A549 (cell line): ENCODE measurements at regions not wholly inside any gene's neighbourhood (a gene's known extent, or its start where the extent isn't known, plus 50 kb on each side); places are given as distances from the start of the nearest gene placed in this dataset.

Experiments used
- ATAC-seq, 2 experiments: fragments of 200-7000 bp in 1 of 2; fragments of >200 bp in 1 of 2; cut with Nextera tagmentation in 1 of 2; cut with Tn5 transposase in 1 of 2; 3 replicates each; pipeline versions ENCODE4 v1.8.0 to v1.9.1; 2018 to 2020; ENCODE audit warnings: mild to moderate bottlenecking in 1 of 2, moderate library complexity in 1 of 2
- CTCF ChIA-PET: fragments of 300-600 bp; sonication (Branson Sonifier 250); formaldehyde crosslinking; extraction: SDS; loops from one replicate; lab custom pipeline; 2021; ENCODE audit warnings: antibody characterized with exemption, inconsistent platforms; lab: Yijun Ruan, JAX
- POLR2A ChIA-PET: fragments of 350-600 bp; formaldehyde crosslinking; extraction: SDS; loops from one replicate; lab custom pipeline; 2021; ENCODE audit warnings: antibody characterized with exemption, inconsistent platforms; lab: Yijun Ruan, JAX
- DNase-seq, 2 experiments: peaks; one replicate each; pipeline versions ENCODE4 v3.0.0 to v3.0.0-alpha.2; 2011 to 2016; ENCODE audit warnings: low read depth in 1 of 2, low spot score in 1 of 2
- FAIRE-seq: peaks from 2 replicates; lab custom pipeline; 2011; peaks lifted over from hg19 to GRCh38; lab: Jason Lieb, UNC
- H3K27ac ChIP-seq, 2 experiments: fragments of >200 bp; sonication (Bioruptor Twin); formaldehyde crosslinking; 3 replicates each; pipeline ENCODE4 v1.5.1; 2016 to 2017
- H3K4me1 ChIP-seq: fragments of >200 bp; sonication (Bioruptor Twin); formaldehyde crosslinking; 3 replicates; pipeline ENCODE4 v1.6.1; 2016
- H3K4me2 ChIP-seq: fragments of >200 bp; sonication (Bioruptor Twin); formaldehyde crosslinking; 3 replicates; pipeline ENCODE4 v1.6.1; 2016
- H3K4me3 ChIP-seq: fragments of >200 bp; sonication (Bioruptor Twin); formaldehyde crosslinking; 3 replicates; pipeline ENCODE4 v1.5.1; 2016
- H3K9me3 ChIP-seq: fragments of >200 bp; sonication (Bioruptor Twin); formaldehyde crosslinking; 3 replicates; pipeline ENCODE4 v1.6.1; 2016
- CEBPB ChIP-seq, 2 experiments: fragments of >200 bp in 1 of 2; sonication (Bioruptor Twin) in 1 of 2; formaldehyde crosslinking in 1 of 2; IDR thresholded peaks; 2 replicates each; pipeline ENCODE4 v1.6.1; 2012 to 2016
- CHD4 ChIP-seq: fragments of 200-600 bp; sonication (generic); IDR thresholded peaks from 2 replicates; pipeline ENCODE4 v1.6.1; 2016; ENCODE audit warnings: antibody characterized with exemption, mild to moderate bottlenecking, borderline replicate concordance
- EP300 ChIP-seq, 2 experiments: fragments of >200 bp; sonication (Bioruptor Twin); formaldehyde crosslinking; IDR thresholded peaks; 2 replicates in 1 of 2; 3 replicates in 1 of 2; pipeline ENCODE4 v1.6.1; 2016 to 2017
- ESRRA ChIP-seq: fragments of 150-350 bp; IDR thresholded peaks from 2 replicates; pipeline ENCODE4 v1.6.1; 2014; ENCODE audit warnings: mild to moderate bottlenecking, low read length, borderline replicate concordance
- HMGXB4 ChIP-seq: fragments of 250-450 bp; sonication (Bioruptor Pico); IDR thresholded peaks from 2 replicates; pipeline ENCODE4 v1.5.0; 2021; ENCODE audit warnings: mild to moderate bottlenecking, moderate library complexity, borderline replicate concordance
- HOXB13 ChIP-seq: fragments of 250-450 bp; sonication (Bioruptor Pico); IDR thresholded peaks from 2 replicates; pipeline ENCODE4 v1.5.0; 2020; ENCODE audit warnings: low read depth, mild to moderate bottlenecking, moderate library complexity
- JUN ChIP-seq, 2 experiments: fragments of >200 bp; sonication (Bioruptor Twin); formaldehyde crosslinking; IDR thresholded peaks; 2 replicates in 1 of 2; 3 replicates in 1 of 2; pipeline ENCODE4 v1.6.1; 2016 to 2017
- KDM1A ChIP-seq: fragments of 200-600 bp; sonication (generic); IDR thresholded peaks from 2 replicates; pipeline ENCODE4 v1.6.1; 2016; ENCODE audit warnings: low read depth, mild to moderate bottlenecking
- KDM5A ChIP-seq: fragments of 200-600 bp; sonication (generic); IDR thresholded peaks from 2 replicates; pipeline ENCODE4 v1.6.1; 2016; ENCODE audit warnings: antibody characterized with exemption, mild to moderate bottlenecking
- MYC ChIP-seq: IDR thresholded peaks from 2 replicates; pipeline ENCODE4 v1.6.1; 2012; ENCODE audit warnings: mild to moderate bottlenecking, inconsistent platforms, low read length, improper control_type of control experiment, borderline replicate concordance
- RARB ChIP-seq: fragments of 250-450 bp; sonication (Bioruptor Pico); IDR thresholded peaks from 2 replicates; pipeline ENCODE4 v1.8.0; 2021; ENCODE audit warnings: mild to moderate bottlenecking, moderate library complexity
- RFX5 ChIP-seq: fragments of 450-650 bp; IDR thresholded peaks from 2 replicates; pipeline ENCODE4 v1.7.1; 2014; ENCODE audit warnings: antibody characterized with exemption, mild to moderate bottlenecking, moderate library complexity
- SMC3 ChIP-seq: fragments of >200 bp; sonication (Bioruptor Twin); formaldehyde crosslinking; IDR thresholded peaks from 3 replicates; pipeline ENCODE4 v1.6.1; 2018; ENCODE audit warnings: inconsistent platforms
- SREBF2 ChIP-seq: fragments of 450-650 bp; IDR thresholded peaks from 2 replicates; pipeline ENCODE4 v1.6.1; 2014; ENCODE audit warnings: mild to moderate bottlenecking, moderate library complexity
- TP53 ChIP-seq: fragments of 250-450 bp; sonication (Bioruptor Pico); IDR thresholded peaks from 2 replicates; pipeline ENCODE4 v1.5.0; 2021; ENCODE audit warnings: mild to moderate bottlenecking, moderate library complexity
- ZSCAN20 ChIP-seq: fragments of 250-450 bp; sonication (Bioruptor Pico); IDR thresholded peaks from 2 replicates; pipeline ENCODE4 v1.8.0; 2022; ENCODE audit warnings: mild to moderate bottlenecking, moderate library complexity
- WGBS: methylation state at CpG from one replicate; pipeline ENCODE4 v1.1.6; 2017; ENCODE audit errors: missing lambda C conversion rate; 5-methylcytosine and 5-hydroxymethylcytosine counted together
- TF ChIP-seq, protein P1 (sequence below): fragments of 150-350 bp; IDR thresholded peaks from 2 replicates; pipeline ENCODE4 v1.6.1; 2014; ENCODE audit warnings: low read depth, mild to moderate bottlenecking, low read length
- TF ChIP-seq, protein P2 (sequence below): fragments of >200 bp; sonication (Bioruptor Twin); formaldehyde crosslinking; IDR thresholded peaks from 3 replicates; pipeline ENCODE4 v1.6.1; 2016
- TF ChIP-seq, protein P3 (sequence below): fragments of >200 bp; sonication (Bioruptor Twin); formaldehyde crosslinking; IDR thresholded peaks from 3 replicates; pipeline ENCODE4 v1.5.1; 2016

DNA sequence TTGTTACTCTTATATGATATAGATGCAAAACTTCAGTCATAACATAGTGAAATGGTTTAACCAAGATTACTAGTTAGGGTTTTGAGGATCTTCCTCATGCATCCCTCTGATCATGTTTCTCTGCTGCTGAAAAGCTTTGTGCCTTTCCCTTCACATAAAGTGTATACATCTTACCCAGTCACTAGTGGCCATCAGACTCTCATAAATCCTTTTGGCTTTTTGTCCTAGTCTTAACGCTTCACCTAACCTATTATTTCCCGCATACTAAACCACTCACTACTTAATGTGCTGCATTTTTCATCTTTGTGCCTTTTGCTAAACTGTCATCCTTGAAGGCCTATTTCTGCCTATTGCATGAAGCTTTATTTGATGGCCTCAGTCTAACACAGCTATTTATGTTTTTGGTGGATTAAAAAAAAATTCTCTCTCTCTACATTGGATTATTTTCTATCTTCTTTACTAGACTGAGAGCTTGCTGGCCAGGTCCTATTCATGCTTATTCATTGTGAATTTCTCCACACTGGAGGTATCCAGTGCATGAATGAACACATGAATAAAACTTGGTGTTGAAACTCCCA, 717.6 kb upstream of the GOLIM4 start (continued):
- TF ChIP-seq ESRRA (no peak), KDM1A (no peak), JUN (IDR thresholded peaks at IDR 0.05) (no peak), EP300 (IDR thresholded peaks at IDR 0.05) (no peak), TP53 (no peak), ZSCAN20 (CRISPR knock-in tag) (no peak)

DNA sequence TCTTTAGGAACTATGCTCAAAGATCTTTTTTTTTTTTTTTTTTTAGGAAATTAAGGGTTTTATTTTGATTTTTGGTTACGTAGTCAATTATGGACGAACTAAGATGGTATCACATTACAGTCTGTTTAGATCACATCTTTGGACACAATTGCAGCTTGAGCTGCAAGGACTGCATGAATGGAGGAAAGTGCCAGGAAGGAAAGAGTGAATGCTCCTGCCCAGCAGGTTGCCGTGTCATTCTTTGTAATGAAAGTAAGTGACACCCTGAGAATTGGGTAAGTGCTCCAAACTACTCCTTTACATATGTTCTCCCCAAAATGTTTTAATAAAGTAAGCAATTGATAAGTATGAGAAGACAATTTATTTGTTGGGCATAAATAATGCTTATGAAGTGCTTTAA, 716.5 kb upstream of the GOLIM4 start:
- POLR2A ChIA-PET: no interaction called here
- no peaks in the 10 kb centered on the region for H3K9me3 ChIP-seq
- FAIRE-seq: no peak
- 34% methylated on average over 3 of the region's 3 CpGs for WGBS
- ATAC-seq: no peak
- no peak overlapping the region for H3K27ac ChIP-seq
- no peak overlapping the region for H3K4me3 ChIP-seq
- TF ChIP-seq, protein P1, sequence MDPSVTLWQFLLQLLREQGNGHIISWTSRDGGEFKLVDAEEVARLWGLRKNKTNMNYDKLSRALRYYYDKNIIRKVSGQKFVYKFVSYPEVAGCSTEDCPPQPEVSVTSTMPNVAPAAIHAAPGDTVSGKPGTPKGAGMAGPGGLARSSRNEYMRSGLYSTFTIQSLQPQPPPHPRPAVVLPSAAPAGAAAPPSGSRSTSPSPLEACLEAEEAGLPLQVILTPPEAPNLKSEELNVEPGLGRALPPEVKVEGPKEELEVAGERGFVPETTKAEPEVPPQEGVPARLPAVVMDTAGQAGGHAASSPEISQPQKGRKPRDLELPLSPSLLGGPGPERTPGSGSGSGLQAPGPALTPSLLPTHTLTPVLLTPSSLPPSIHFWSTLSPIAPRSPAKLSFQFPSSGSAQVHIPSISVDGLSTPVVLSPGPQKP: no peak
- TF ChIP-seq SMC3 (no peak), ESRRA (no peak), KDM5A (no peak)
- TF ChIP-seq, all 56 proteins: peak for 0
- Histone ChIP-seq H3K4me1 (no peaks in the 10 kb centered on the region), H3K4me2 (no peak overlapping the region)
- no peak for DNase-seq
- CTCF ChIA-PET: interaction anchor here (0.7 kb wide), 1 partner anchor 781 kb away, joined by 3 read pairs; no protein-coding TSS in a partner anchor

DNA sequence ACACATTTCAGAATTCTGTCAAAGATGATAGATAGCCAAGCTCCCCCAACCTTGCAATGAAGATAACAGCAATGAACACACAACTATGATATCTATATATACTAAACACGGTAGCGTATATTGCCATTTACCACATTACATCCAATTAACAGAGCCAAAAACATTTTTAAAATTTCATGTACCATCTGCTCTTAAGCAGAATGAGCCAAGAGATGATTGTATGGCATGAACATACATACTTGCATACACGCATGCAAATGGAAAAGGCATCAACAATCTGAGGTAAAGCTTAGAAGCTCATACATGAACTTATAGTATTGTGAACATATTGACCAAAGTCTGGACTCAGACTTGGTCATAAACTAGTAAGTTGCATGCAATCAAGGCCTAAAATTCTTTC, 712.9 kb upstream of the GOLIM4 start:
- Histone ChIP-seq H3K4me3 (no peak overlapping the region), H3K4me2 (no peak overlapping the region), H3K9me3 (no peaks in the 10 kb centered on the region), H3K27ac (no peak overlapping the region), H3K4me1 (no peaks in the 10 kb centered on the region)
- FAIRE-seq (no peak), DNase-seq (no peak), ATAC-seq (no peak)
- POLR2A ChIA-PET: no interaction called here
- CTCF ChIA-PET: interaction anchor here (1.7 kb wide), 1 partner anchor 10 kb away, joined by 4 read pairs; no protein-coding TSS in a partner anchor
- no peak for TF ChIP-seq SREBF2
- TF ChIP-seq, protein P2, sequence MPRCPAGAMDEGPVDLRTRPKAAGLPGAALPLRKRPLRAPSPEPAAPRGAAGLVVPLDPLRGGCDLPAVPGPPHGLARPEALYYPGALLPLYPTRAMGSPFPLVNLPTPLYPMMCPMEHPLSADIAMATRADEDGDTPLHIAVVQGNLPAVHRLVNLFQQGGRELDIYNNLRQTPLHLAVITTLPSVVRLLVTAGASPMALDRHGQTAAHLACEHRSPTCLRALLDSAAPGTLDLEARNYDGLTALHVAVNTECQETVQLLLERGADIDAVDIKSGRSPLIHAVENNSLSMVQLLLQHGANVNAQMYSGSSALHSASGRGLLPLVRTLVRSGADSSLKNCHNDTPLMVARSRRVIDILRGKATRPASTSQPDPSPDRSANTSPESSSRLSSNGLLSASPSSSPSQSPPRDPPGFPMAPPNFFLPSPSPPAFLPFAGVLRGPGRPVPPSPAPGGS: no peak
- TF ChIP-seq EP300 (IDR thresholded peaks at IDR 0.05): no peak
- no peak for TF ChIP-seq CEBPB (IDR thresholded peaks at IDR 0.05)
- WGBS: 49% methylated on average over 3 of the region's 3 CpGs

GRCh38 chr3:168807448-168807847, 711.7 kb upstream of the GOLIM4 start:
- no peaks in the 10 kb centered on the region for H3K4me1 ChIP-seq
- no peak overlapping the region for H3K4me2 ChIP-seq
- DNase-seq (no peak), FAIRE-seq (no peak), ATAC-seq (no peak)
- CTCF ChIA-PET: interaction anchor here (1.7 kb wide), 1 partner anchor 9 kb away, joined by 4 read pairs; no protein-coding TSS in a partner anchor
- POLR2A ChIA-PET: no interaction called here
- TF ChIP-seq, protein P3, sequence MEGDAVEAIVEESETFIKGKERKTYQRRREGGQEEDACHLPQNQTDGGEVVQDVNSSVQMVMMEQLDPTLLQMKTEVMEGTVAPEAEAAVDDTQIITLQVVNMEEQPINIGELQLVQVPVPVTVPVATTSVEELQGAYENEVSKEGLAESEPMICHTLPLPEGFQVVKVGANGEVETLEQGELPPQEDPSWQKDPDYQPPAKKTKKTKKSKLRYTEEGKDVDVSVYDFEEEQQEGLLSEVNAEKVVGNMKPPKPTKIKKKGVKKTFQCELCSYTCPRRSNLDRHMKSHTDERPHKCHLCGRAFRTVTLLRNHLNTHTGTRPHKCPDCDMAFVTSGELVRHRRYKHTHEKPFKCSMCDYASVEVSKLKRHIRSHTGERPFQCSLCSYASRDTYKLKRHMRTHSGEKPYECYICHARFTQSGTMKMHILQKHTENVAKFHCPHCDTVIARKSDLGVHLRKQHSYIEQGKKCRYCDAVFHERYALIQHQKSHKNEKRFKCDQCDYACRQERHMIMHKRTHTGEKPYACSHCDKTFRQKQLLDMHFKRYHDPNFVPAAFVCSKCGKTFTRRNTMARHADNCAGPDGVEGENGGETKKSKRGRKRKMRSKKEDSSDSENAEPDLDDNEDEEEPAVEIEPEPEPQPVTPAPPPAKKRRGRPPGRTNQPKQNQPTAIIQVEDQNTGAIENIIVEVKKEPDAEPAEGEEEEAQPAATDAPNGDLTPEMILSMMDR: no peak
- TF ChIP-seq CHD4 (no peak), HMGXB4 (CRISPR knock-in tag) (no peak), HOXB13 (CRISPR knock-in tag) (no peak), JUN (IDR thresholded peaks at IDR 0.05) (no peak), RARB (CRISPR knock-in tag) (no peak), MYC (no peak), EP300 (IDR thresholded peaks at IDR 0.05) (no peak), RFX5 (no peak)
- TF ChIP-seq, protein P2: no peak
- WGBS: 8% methylated on average over 4 of the region's 4 CpGs
- no peak overlapping the region for H3K4me3 ChIP-seq
- H3K9me3 ChIP-seq: no peaks in the 10 kb centered on the region
- no peak overlapping the region for H3K27ac ChIP-seq
